Pancreas (tissue), 10 donors: ENCODE measurements at regions not wholly inside any gene's neighbourhood (a gene's known extent, or its start where the extent isn't known, plus 50 kb on each side); places are given as distances from the start of the nearest gene placed in this dataset.

ENCODE experiments used
- ATAC-seq, 4 donors: fragments of 200-7000 bp; cut with Tn5 transposase; one replicate each; pipeline versions ENCODE4 v1.8.0 to v1.9.1; 2020; ENCODE audit warnings: mild to moderate bottlenecking in 4 of 4, moderate library complexity in 4 of 4
- DNase-seq, 6 donors: peaks; one replicate each; pipeline ENCODE4 v3.0.0-alpha.2; 2020
- FAIRE-seq: peaks from 2 replicates; lab custom pipeline; 2012; peaks lifted over from hg19 to GRCh38; lab: Jason Lieb, UNC
- H3K27ac ChIP-seq, 4 donors: fragments of 200-600 bp; sonication (generic); 1 replicate in 3 of 4; 2 replicates in 1 of 4; pipeline versions ENCODE4 v1.5.0 to v1.8.0; 2020
- H3K27me3 ChIP-seq, 4 donors: fragments of 200-600 bp; one replicate each; pipeline ENCODE4 v1.8.0; 2021
- H3K36me3 ChIP-seq, 3 donors: fragments of 200-600 bp; sonication (generic) in 1 of 3; one replicate each; pipeline versions ENCODE4 v1.5.0 to v1.8.0; 2020 to 2021
- H3K4me1 ChIP-seq, 3 donors: fragments of 200-600 bp; one replicate each; pipeline ENCODE4 v1.8.0; 2021
- H3K4me3 ChIP-seq, 4 donors: fragments of 200-600 bp; sonication (generic) in 2 of 4; one replicate each; pipeline versions ENCODE4 v1.5.0 to v1.8.0; 2020 to 2021
- H3K9me3 ChIP-seq, 4 donors: fragments of 200-600 bp; one replicate each; pipeline ENCODE4 v1.8.0; 2021
- CTCF ChIP-seq, 4 donors: fragments of 200-600 bp; sonication (generic) in 3 of 4; IDR thresholded peaks; one replicate each; pipeline versions ENCODE4 v1.5.0 to v1.8.0; 2021; ENCODE audit warnings: antibody characterized with exemption in 4 of 4
- WGBS, 2 donors: extraction: QIAGEN DNeasy Blood & Tissue Kit; methylation state at CpG; one replicate each; pipeline ENCODE4 v1.1.7; 2013; 5-methylcytosine and 5-hydroxymethylcytosine counted together
- intact Hi-C, 3 donors: fragments of 100-400 bp; cut with DNase I; formaldehyde crosslinking; loops; one replicate each; pipeline versions ENCODE4 v1.11.1 to v1.14.2; 2022
- donor health status: healthy with polysubstance abuse.
- donor health status: DM: no; HTN: no; CAD: no; lungs with moderate emphysema.
- donor health status: DM: no; HTN: no; CAD: no.
- donor health status: control.
- donor health status: control.
- donor health status: Bipolar disorder and iron deficiency.
- donor health status: DM: yes; HTN: yes; CAD: no.
- donor health status: DM: no; HTN: no; CAD: no.
- donor health status: DM: no; HTN: no; CAD: no.
- donor health status: DM: yes; HTN: yes; CAD: no.

- intact Hi-C loops = no loop called here
- Histone ChIP-seq H3K27me3 (no peaks in the 10 kb centered on the region), H3K27ac (no peak overlapping the region), H3K36me3 (no peaks in the 10 kb centered on the region), H3K4me3 (no peak overlapping the region), H3K4me1 (peaks cover 18 to 62% (median 19%) of the 10 kb centered on the region in 3 donors), H3K9me3 (no peaks in the 10 kb centered on the region)
- FAIRE-seq (no peak), ATAC-seq (no peak), DNase-seq (no peak)
- TF ChIP-seq CTCF (IDR thresholded peaks at IDR 0.05) = no peak
- 50 to 54% methylated on average over 10 of the region's 10 CpGs for WGBS, 2 donors
These were observed 556.5 kb downstream of the MN1 start for GRCh38 chr22:27245056-27245455.

- intact Hi-C loops = no loop called here
- H3K36me3 ChIP-seq = no peaks in the 10 kb centered on the region
- no peak for TF ChIP-seq CTCF (IDR thresholded peaks at IDR 0.05)
- H3K4me3 ChIP-seq = no peak overlapping the region
- FAIRE-seq = no peak
- no peaks in the 10 kb centered on the region for H3K27me3 ChIP-seq
- H3K27ac ChIP-seq = no peak overlapping the region
- no peaks in the 10 kb centered on the region for H3K9me3 ChIP-seq
- WGBS, 2 donors = 93 to 95% methylated on average over 3 of the region's 3 CpGs
- ATAC-seq = no peak
- H3K4me1 ChIP-seq = peaks cover 11 to 48% (median 15%) of the 10 kb centered on the region in 3 donors
- DNase-seq = no peak
These were observed 555.0 kb downstream of the MN1 start for GRCh38 chr22:27246558-27246957.

GRCh38 chr22:27247701-27248434 lies 553.7 kb downstream of the MN1 start:
- WGBS, 2 donors = 35 to 37% methylated on average over 11 of the region's 11 CpGs
- peak; percentile 13 to 68 (median 44) for ATAC-seq
- Histone ChIP-seq H3K27me3 (no peaks in the 10 kb centered on the region), H3K4me1 (peaks cover 6 to 35% (median 7%) of the 10 kb centered on the region in 3 donors), H3K4me3 (peak overlapping the region in 1 of 4 donors; percentile 1), H3K9me3 (no peaks in the 10 kb centered on the region), H3K27ac (peak overlapping the region; percentile 9 to 51 (median 30)), H3K36me3 (no peaks in the 10 kb centered on the region)
- intact Hi-C loops = no loop called here
- no peak for TF ChIP-seq CTCF (IDR thresholded peaks at IDR 0.05)
- peak in 2 of 6 donors; percentile 34 to 55 for DNase-seq
- no peak for FAIRE-seq

GRCh38 chr22:27250418-27250817 lies 551.1 kb downstream of the MN1 start:
- Histone ChIP-seq H3K27me3 (no peaks in the 10 kb centered on the region), H3K27ac (no peak overlapping the region), H3K4me1 (peaks cover 6 to 16% (median 7%) of the 10 kb centered on the region in 3 donors), H3K4me3 (no peak overlapping the region), H3K9me3 (no peaks in the 10 kb centered on the region), H3K36me3 (no peaks in the 10 kb centered on the region)
- TF ChIP-seq CTCF (IDR thresholded peaks at IDR 0.05) = no peak
- no peak for FAIRE-seq
- ATAC-seq = no peak
- DNase-seq = no peak
- intact Hi-C loops = no loop called here
- 76 to 90% methylated on average over 5 of the region's 5 CpGs for WGBS, 2 donors

GRCh38 chr22:27250886-27251285 lies 550.7 kb downstream of the MN1 start:
- no peak for TF ChIP-seq CTCF (IDR thresholded peaks at IDR 0.05)
- FAIRE-seq = no peak
- Histone ChIP-seq H3K27me3 (no peaks in the 10 kb centered on the region), H3K4me3 (no peak overlapping the region), H3K4me1 (peaks cover 6 to 12% (median 7%) of the 10 kb centered on the region in 3 donors), H3K9me3 (no peaks in the 10 kb centered on the region), H3K27ac (no peak overlapping the region), H3K36me3 (no peaks in the 10 kb centered on the region)
- intact Hi-C loops = no loop called here
- no peak for DNase-seq
- no peak for ATAC-seq
- WGBS, 2 donors = 86 to 92% methylated on average over 5 of the region's 5 CpGs
